ENCODE measurements at regions not wholly inside any gene's neighbourhood (a gene's known extent, or its start where the extent isn't known, plus 50 kb on each side); places are given as distances from the start of the nearest gene placed in this dataset.

- DNase-seq: no peak
Observed at GRCh38 chr4:138964716-138965426, 50.7 kb upstream of the NOCT start.

GRCh38 chr4:138963412-138963811, 52.2 kb upstream of the NOCT start:
- DNase-seq: no peak

GRCh38 chr4:138961664-138962063, 53.9 kb upstream of the NOCT start:
- no peak for DNase-seq

GRCh38 chr4:138961129-138961528, 54.5 kb upstream of the NOCT start:
- DNase-seq: no peak

GRCh38 chr4:138960175-138960710, 55.3 kb upstream of the NOCT start:
- no peak for DNase-seq

GRCh38 chr4:138959097-138959815, 56.3 kb upstream of the NOCT start:
- no peak for DNase-seq

GRCh38 chr4:138958519-138958918, 57.1 kb upstream of the NOCT start:
- no peak for DNase-seq

GRCh38 chr4:138957302-138957701, 58.3 kb upstream of the NOCT start:
- DNase-seq: no peak

GRCh38 chr4:138954428-138954827, 61.2 kb upstream of the NOCT start:
- DNase-seq: no peak

GRCh38 chr4:138953961-138954371, 61.6 kb upstream of the NOCT start:
- peak; percentile 23 for DNase-seq

GRCh38 chr4:138952411-138952810, 63.2 kb upstream of the NOCT start:
- DNase-seq: no peak

GRCh38 chr4:138951764-138952163, 63.8 kb upstream of the NOCT start:
- DNase-seq: no peak

- no peak for DNase-seq
Observed at GRCh38 chr4:138949866-138950265, 65.7 kb upstream of the NOCT start.

- no peak for DNase-seq
Observed at GRCh38 chr4:138948918-138949317, 66.7 kb upstream of the NOCT start.

- DNase-seq: no peak
Observed at GRCh38 chr4:138946306-138946705, 69.3 kb upstream of the NOCT start.

- no peak for DNase-seq
Observed at GRCh38 chr4:138945840-138946239, 69.7 kb upstream of the NOCT start.

GRCh38 chr4:138945401-138945800, 70.2 kb upstream of the NOCT start:
- no peak for DNase-seq

GRCh38 chr4:138943893-138944292, 71.7 kb upstream of the NOCT start:
- no peak for DNase-seq

- no peak for DNase-seq
Observed at GRCh38 chr4:138941037-138941436, 74.5 kb upstream of the NOCT start.

GRCh38 chr4:138939960-138940359, 75.6 kb upstream of the NOCT start:
- no peak for DNase-seq

GRCh38 chr4:138938366-138938690, 77.3 kb upstream of the NOCT start:
- DNase-seq: no peak

GRCh38 chr4:138935135-138935807, 80.3 kb upstream of the NOCT start:
- DNase-seq: no peak

GRCh38 chr4:138927072-138927471, 88.5 kb upstream of the NOCT start:
- DNase-seq: no peak
